ENCODE measurements at regions not wholly inside any gene's neighbourhood (a gene's known extent, or its start where the extent isn't known, plus 50 kb on each side); places are given as distances from the start of the nearest gene placed in this dataset.

DNA sequence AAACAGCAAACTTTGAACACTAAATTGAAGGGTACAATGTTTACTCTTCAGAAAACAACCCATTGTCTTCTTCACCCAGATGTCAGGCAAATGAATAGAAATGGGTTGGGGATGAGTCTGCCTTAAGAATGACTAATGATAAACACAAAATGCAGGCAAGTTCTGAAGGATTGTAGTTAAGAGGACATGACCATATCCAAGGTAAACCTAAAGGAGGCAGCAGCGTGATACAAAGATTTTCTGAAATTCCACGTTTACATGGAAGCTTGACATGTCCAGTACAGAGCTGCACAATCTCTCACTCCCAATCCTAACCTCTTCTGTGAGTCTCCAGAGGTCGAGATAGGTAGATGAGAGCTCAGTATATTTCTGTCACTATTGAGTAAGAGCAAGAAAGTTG, 1263.2 kb upstream of the CDH6 start:
- DNase-seq = no peak

DNA sequence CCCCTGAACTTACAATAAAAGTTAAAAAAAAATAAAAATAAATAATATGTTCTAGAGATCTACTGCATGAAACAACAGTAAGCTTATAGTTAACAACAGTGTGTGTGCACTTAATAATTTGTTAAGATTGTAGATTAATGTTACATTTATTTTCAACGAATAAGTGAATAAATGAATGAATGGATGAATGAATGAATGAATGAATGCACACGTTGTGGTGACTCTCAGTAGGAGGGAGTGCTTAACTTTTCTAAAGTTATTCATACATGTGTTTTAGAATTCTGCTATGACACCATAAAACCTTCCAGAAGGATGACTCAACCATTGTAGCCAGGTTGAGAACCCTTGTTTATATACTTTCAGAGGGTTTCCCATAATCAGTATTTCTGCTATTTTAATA, 1269.4 kb upstream of the CDH6 start:
- no peak for DNase-seq

DNA sequence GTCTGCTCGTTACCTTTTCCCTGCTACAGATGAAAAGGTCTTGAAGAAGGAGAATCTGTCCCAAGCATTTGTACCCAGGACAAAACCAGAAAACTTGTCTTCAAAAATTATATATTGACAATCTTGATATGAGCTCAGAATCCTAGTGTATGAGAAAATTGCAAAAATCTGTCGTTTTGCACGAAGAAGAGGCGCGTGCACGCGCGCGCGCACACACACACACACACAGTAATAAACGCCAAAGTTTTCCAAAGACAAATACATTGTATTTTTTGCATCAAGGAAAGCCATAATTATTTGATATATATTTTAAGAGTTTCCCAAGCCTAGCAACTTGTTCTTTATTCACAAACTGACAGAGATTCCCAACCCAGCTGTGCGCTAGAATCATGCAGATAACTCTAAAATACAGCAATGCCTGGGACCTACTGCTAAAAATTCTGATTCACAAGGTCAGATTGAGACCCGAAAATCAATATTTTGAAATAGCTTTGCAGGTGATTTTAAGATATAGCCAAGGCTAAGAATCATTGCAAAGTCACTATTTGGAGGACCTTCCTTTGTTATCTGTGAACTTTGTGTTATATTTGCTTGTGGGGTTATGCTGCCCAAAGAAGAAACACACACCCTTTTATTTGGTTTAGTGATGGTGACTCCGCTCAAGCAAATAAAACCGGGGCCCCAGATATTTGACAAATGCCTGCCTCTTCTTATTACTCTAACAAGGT, 1287.7 kb upstream of the CDH6 start:
- no peak for DNase-seq

DNA sequence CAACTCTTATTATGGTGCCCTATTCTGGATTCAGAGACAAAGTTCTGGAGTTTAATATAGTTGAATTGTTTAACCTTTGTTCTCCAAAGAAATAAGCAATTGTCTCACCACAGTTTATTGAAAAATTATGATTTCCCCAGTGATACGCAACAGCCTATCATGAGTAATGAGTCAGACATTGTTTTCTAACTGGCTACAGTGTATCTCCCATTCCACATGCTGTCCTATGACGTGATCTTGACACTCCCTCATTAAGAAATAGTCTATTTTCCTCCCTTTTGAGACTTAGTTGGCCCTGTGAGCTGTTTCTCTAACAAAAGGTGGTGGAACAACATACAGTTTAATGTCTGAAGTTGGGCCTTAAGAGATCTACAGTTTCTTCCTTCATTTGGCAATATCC, 1290.6 kb upstream of the CDH6 start:
- DNase-seq = no peak

DNA sequence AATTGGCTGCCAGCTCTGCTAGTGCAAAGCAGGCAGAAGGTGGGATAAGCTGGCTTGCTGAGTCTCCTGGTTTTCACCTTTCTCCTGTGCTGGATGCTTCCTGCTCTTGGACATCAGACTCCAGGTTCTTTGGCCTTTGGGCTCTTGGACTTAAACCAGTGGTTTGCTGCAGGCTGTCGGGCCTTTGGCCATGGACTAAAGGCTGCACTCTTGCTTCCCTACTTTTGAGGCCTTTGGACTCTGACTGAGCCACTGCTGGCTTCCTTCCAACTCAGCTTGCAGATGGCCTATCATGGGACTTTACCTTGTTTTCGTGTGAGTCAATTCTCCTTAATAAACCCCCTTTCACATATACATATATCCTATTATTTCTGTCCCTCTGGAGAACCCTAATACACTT, 1293.9 kb upstream of the CDH6 start:
- DNase-seq = no peak

DNA sequence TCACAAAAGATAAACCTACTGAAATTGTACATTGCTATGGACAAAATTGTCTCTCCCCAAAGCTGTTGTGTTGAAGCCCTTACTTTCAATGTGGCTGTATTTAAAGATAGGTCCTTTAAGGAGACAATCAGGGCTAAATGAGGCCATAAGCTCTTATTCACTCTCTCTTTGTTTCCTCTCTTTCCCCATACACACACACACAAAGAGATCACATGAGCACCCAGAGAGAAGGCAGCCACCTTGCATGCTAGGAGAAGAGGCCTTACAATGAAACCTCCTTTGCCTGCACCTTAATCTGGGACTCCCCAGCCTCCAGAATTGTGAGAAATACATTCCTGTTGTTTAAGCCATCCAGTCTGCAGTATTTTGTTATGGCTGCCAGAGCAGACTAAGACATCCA, 1295.6 kb upstream of the CDH6 start:
- DNase-seq = no peak

DNA sequence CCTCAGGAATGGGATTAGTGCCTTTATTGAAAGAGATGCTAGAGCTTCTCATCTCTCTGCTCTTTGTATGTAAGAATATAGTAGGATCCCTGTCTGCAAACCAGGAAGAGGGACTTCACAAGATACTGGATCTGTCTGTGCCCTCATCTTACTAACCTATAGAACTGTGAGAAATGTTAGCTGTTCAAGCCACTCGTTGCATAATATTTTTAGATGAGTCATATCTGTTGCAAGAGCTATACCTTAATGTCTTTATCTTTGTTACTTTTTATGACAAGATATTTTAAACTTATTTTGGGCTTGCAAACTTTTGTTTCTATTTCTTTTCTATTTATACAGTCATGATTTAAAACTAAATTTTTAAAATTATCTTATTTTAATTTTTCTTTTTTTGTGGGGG, 1296.8 kb upstream of the CDH6 start:
- DNase-seq = no peak

DNA sequence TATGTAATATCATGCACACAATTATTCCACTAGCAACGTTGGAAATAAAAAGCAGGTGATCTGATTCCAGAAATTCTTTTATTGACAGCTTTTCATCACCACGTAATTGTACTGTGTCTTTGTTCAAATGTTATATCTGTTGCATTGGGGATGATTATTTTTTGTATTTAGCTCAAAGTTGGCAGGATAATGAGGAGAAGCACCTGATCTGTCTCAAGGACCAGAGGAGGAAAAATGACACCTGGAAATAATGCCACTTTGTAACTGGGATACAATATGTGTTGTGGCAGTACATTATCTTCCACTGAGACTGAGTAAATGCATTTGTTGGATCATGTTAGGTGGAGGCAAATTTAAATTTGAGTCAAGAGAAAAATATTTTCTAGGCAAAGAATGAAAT, 1298.8 kb upstream of the CDH6 start:
- DNase-seq = no peak

DNA sequence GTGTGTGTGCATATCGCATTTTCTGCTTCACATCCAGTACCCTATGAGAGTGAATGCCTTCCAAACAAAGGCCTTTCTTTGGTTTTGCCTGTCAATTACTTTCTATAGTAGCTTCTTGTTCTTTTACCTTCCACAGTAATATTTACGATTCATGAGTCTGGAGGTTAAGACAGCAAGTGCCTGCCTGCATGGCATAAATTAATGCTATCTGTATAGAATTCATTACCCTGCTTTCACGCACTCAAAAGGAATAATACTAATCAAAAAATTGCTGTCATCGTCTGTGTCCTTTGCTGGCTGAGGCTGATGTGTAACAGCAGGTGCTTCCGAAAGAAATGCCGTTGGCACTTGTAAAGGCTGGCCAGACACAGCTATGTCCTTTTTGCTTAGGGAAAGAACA, 1304.4 kb upstream of the CDH6 start:
- DNase-seq = no peak

DNA sequence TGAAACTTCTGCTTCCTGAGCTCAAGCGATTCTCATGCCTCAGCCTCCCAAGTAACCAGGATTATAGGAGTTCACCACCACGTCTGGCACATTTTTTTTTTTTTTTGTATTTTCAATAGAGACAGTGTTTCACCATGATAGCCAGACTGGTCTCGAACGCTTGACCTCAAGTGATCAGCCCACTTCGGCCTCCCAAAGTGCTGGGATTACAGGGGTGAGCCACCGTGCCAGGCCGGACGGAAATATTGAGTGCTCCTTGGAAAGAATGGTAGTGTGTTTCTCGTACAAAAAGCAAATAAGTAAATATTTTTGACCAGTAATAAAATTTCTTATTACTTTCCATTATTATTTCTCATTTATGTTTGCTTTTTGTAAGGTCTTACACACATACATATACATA, 1307.9 kb upstream of the CDH6 start:
- no peak for DNase-seq

DNA sequence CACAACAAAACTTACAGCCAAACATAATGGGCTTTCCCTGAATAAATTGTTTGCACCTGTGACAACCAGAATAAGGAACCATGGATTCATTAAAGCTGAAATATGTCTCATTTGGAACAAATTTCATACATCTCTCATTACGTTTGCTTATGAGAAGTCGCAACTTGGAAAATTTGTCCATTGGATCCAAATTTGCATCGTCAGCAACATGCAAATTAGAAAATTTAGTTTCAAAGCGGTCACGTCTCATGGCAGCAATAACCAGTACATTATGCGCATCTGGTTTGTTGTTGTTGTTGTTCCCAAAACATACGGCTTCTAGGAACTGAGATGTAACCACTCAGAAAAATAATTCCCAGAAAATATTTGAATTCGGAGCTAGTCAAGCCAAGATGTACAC, 1311.5 kb upstream of the CDH6 start:
- no peak for DNase-seq

DNA sequence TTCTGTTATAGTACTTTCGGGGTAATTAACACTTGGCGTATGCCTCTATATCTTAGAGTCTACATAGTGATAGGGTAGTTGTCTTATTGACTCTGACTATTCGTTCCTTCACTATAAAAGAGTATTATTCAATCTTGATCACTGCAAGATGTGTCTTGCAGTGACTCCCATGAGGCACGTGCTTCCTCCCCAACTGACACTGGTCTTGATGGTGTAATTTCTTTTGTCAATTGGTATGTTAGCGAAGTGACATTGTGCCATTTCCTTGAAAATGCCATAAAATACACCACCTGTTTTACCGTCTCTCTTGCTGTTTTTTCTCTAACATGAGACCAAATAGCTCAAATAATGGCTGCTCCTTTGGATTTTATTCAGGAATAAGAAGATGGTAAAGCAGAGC, 1314.1 kb upstream of the CDH6 start:
- no peak for DNase-seq

DNA sequence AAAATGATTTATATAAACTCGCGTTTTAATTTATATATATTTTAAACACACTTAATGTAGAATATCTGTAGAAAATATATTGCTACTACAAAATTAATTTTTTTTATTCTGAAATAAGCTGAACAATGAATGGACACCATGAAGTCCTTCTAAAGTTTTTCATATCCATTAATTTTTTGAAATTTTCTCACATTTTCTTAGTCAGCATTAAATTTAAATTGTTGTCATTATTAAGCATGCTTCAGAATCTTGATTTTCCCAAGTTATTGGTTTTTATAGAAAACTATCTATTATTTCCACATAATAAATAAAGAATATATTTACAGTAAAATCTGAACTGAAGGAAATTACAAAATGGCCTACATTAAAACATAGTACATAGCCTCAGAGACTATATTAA, 1314.9 kb upstream of the CDH6 start:
- DNase-seq = no peak

DNA sequence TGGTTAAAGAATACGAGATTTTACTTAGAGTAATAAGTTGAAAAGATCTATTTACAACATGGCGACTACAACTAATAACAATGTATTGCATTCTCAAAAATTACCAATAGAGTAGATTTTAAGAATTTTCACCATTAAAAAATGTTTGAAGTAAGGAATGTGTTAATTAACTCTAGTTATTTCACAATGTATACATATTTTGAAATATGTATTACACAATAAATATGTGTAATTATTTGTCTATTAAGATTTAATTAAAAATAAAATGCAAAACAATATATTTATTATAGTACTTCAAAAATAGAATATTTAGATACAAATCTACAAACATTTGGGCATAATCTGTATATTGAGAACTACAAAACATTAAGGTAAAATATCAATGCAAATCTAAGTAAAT, 1326.3 kb upstream of the CDH6 start:
- DNase-seq = no peak

DNA sequence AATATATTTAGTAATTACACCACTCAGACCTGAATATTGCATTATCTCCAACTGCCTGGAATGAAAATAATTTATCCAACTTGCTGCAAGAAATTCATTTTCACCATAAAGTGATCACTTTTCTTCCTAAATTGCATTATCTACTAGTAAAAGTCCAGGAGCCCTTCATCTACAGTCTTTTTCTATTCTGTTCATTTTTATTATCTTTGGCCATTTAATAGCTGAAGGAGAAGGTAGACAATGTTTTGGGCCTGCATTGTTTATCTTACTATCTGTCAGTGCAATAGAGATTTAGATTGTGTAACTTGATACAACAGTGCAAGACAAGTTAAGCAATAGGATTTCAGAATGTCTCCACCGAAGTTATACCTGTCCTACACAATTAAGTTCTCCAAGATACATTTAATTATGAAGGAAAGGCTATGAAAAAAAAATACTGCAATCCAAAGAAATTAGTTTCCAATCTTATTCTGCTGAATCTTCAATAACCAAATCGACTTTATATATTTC, 1339.7 kb upstream of the CDH6 start:
- DNase-seq = no peak

DNA sequence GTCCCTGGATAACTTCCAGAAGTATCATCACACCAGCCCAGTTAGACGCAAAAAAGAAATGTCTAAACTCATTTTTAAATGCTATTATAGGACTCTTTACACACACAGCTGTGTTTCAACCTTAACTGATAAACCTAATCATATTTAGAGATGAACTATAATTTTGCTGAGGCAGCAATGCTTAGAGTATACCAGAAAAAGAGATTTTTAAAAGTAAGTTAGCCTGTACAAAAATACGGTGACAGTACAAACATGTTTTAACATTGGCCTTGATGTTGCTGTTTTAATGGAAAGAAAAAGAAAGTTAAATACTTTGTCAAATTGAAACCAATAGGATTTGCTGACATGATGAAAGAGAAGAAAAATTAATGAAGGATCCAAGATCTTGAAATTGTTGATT, 1341.2 kb upstream of the CDH6 start:
- no peak for DNase-seq

DNA sequence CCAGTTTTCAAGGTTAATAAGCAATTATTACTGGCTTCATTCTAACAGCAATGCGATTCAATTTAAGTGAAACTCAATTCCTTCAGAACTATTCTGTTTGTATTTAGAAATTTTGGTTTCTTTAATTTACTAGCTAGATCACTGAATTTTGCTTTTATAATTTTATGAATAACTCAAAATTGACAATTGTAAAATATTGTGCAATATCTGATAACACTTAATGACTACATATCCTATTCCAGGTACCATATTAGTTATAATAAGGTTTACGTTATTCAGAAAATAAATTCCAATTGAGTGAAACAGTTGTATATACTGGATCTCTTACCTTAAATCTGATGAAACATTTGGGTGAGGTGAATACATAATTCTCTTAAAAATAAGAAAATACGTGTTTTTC, 1348.3 kb upstream of the CDH6 start:
- no peak for DNase-seq

DNA sequence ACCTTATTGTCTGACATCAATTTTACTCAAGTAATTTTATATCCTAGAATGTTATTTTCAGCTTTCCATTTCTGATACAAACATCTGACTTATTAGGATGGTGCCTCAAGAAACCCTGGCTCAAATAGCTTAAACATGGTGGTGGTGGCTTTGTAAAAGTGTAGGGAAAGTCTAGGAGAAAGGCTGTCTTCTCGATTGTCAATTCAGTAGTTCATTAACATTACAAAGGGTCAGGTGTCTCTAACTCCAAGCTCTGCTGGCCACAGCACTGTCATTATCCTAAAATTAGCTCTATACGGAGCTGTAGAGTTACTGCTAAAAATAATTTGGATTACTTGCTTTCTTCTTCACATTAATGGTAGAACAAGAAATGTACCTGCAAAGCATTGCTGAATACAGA, 1360.1 kb upstream of the CDH6 start:
- DNase-seq = no peak

DNA sequence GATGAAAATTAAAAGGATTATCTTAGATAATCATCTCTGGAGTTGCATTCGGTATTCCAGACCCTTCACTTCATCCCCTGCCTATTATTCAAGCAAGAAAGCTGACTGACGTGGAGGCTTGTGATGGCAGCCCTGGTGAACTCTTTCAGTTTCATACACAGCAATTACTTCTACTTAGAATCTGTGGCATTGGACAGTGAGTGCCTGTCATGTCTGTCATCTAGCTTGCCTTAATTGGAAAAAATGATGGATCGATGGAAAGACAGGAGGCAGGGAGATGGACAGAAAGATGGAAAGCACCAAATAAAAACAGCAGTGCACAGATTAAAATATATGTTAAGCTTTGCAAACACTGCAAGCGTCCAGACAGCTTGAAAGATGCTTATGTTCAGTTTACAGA, 1371.0 kb upstream of the CDH6 start:
- DNase-seq = no peak

DNA sequence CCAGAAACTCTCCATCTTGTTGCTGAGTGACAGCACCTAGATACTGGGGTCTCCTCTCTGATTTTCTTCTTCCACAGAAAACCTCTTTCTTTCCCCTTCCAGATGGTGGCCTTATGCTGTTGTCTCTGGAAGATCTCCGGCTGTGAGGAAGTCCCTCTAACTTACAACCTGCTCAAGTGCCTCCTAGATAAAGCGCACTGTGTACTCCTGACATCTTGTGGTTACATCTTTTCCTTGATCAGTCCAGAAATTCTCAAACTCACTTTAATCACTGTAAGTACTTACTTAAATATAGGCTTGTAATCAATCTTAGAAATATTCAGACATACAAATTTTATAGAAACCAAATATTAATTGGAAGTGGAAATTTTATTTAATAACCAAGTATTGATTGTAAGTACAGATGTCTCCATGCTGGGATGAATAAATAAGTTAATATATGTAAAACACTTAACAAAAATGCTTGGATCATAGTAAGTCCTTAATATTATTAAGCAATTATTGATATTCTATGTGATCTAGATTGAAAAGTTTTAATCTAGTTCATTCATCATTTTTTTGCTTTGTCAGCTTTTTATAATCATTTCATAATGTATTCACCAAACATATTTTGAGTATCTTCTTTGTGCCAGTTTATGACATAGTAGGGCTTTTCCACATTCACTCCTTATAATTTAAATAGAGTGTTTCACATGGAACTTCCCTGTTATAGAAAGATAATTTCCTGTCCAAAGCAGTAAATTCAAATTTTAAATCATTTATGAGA, 1381.4 kb upstream of the CDH6 start:
- no peak for DNase-seq

DNA sequence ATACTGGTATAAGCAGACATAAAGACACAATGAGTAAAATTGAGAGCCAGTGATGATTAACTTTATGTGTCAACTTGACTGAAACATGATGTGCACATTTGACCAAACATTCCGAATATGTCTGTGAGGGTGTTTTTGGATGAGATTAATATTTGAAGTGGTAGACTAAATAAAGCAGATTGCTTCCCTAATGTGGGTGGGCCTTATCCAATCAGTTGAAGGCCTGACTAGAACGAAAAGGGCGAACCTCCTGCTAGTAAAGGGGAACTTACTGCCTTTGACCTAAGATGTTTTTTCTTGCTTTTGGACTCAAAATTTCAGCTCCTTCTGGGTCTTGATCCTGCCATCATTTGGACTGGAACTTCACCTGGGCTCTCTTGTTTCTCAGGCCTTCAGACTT, 1387.7 kb upstream of the CDH6 start:
- DNase-seq = no peak

DNA sequence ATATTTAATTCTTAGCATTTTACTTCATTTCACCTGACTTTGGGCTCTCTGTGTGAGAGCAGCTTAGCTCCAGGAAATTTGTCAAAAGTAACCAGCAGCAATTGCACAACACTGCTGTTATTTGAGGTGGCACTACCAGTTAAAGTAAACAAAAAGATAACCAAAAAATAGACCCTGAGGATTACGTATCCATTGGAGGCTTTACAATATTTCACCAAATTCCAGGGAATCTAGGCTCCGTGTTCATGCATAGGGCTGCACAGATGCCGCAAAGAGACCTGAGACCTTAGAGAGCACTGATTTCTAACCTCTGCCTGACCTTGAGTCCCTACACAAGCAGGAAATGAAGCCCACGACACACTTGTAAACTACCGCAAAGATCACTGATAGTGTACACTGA, 1392.7 kb upstream of the CDH6 start:
- DNase-seq = no peak

DNA sequence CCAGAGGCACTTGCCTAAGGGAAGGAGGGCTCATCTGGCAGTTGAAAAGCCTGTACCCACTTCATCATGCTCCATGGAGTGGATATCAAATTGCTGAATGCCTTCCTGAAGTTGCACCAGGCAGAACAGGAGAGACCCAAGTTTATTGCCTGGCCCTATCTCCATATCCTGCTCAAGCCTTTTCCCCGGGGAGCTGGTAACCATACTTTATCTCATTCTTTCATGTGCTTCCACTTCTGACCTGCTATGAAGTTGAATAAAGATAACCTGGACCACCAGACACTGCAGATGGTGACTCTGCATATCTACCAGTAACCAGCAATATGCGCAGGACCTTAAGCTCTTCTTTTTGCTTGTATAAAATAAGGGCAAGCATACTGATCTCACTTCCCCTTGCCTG, 1397.5 kb upstream of the CDH6 start:
- no peak for DNase-seq

DNA sequence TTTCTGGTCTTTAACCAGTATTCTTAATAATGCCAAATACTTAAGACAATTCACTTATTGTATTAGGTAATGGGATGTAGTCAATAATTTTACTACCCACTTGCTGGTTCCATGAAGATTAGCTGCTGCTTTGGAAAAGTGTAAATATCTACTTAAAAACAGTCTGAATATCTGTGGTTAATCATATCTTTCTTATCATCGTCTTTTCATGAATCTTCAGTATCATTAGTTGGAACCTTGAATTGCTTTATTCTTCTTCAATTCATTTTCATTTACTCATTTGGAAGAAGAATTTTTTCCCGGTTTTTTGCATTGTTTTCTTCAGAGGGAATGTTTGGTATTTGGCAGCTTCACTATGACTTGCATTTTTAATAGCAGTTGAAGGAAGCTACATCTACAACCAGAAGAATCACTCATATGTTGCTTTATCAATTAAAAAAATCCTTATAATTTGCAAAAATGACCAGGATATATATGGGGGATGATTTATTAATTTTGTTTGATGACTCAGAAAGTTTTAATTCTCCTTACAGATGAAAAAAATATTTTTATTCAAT, 1398.3 kb upstream of the CDH6 start:
- DNase-seq = no peak

Measured in dermis blood vessel endothelial cell (primary cell).